ENCODE measurements at regions not wholly inside any gene's neighbourhood (a gene's known extent, or its start where the extent isn't known, plus 50 kb on each side); places are given as distances from the start of the nearest gene placed in this dataset.

- TF ChIP-seq USF2 (IDR thresholded peaks at IDR 0.05; ENCODE audit: low read length) = no peak
- TF ChIP-seq EZH2 (IDR thresholded peaks at IDR 0.05; ENCODE audit: low read depth, low read length, severe bottlenecking) = no peak
- no peak for TF ChIP-seq PHF8 (conservative IDR thresholded peaks at IDR 0.05; ENCODE audit: low read depth, low read length)
Measured at GRCh38 chr7:26563406-26563805, 271.7 kb downstream of the SNX10 start (continued).
